Omental fat pad (tissue), 3 donors: ENCODE measurements at regions not wholly inside any gene's neighbourhood (a gene's known extent, or its start where the extent isn't known, plus 50 kb on each side); places are given as distances from the start of the nearest gene placed in this dataset.

ENCODE experiments used
- ATAC-seq: fragments of 150-250 bp; one replicate; pipeline ENCODE4 v1.9.1; 2016; ENCODE audit warnings: mild to moderate bottlenecking, moderate library complexity; ENCODE audit not compliant: low FRiP score
- DNase-seq: peaks from one replicate; pipeline ENCODE4 v3.0.0-alpha.2; 2019; ENCODE audit warnings: low spot score
- TF ChIP-seq, protein P1 (sequence below), 3 donors: fragments of 450-650 bp; IDR thresholded peaks; one replicate each; pipeline ENCODE4 v1.5.1; 2016 to 2017; ENCODE audit warnings: antibody characterized with exemption in 3 of 3, mild to moderate bottlenecking in 3 of 3, moderate library complexity in 2 of 3

DNA sequence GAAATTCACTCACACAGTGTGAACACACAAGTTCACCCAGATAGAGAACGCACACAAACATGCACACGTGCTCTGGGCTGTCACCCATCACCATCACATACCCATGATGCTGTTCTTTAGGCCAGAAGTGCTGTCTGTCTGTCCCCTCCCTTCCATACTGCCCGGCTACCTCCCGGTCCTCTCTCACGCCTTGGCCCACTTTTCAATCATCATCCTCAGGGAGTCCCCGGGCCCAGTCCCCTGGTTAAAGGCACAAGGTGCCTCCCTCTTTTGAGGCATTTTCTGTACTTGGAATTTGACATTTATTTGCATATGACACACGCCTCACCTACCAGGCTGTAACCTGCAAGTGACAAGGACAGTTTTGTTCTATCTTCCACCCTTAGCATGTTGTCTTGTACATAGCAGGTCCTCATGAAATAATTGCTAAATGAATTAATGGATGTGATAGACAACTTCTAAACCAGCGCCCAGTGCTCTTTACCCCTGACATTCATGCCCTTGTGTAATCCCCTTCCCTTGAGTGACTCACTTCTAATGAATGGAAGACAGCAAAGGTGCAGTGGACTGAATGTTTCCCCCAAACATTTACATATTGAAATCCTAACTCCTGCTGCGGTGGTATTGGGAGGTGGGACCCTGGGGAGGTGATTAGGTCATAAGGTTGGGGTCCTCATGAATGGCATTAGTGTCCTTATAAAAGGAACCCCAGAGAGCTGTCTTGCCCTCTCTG is 73.9 kb upstream of the ADPGK start:
- ATAC-seq, result no peak
- TF ChIP-seq, protein P1, sequence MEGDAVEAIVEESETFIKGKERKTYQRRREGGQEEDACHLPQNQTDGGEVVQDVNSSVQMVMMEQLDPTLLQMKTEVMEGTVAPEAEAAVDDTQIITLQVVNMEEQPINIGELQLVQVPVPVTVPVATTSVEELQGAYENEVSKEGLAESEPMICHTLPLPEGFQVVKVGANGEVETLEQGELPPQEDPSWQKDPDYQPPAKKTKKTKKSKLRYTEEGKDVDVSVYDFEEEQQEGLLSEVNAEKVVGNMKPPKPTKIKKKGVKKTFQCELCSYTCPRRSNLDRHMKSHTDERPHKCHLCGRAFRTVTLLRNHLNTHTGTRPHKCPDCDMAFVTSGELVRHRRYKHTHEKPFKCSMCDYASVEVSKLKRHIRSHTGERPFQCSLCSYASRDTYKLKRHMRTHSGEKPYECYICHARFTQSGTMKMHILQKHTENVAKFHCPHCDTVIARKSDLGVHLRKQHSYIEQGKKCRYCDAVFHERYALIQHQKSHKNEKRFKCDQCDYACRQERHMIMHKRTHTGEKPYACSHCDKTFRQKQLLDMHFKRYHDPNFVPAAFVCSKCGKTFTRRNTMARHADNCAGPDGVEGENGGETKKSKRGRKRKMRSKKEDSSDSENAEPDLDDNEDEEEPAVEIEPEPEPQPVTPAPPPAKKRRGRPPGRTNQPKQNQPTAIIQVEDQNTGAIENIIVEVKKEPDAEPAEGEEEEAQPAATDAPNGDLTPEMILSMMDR (IDR thresholded peaks at IDR 0.05), result no peak
- DNase-seq, result no peak

- TF ChIP-seq, protein P1 (IDR thresholded peaks at IDR 0.05), result no peak
- no peak for ATAC-seq
- DNase-seq, result no peak
These were observed 73.0 kb upstream of the ADPGK start for GRCh38 chr15:72856549-72857040.

GRCh38 chr15:72855791-72856190 is 72.2 kb upstream of the ADPGK start:
- ATAC-seq (no peak), DNase-seq (no peak)
- TF ChIP-seq, protein P1 (IDR thresholded peaks at IDR 0.05), result no peak

DNA sequence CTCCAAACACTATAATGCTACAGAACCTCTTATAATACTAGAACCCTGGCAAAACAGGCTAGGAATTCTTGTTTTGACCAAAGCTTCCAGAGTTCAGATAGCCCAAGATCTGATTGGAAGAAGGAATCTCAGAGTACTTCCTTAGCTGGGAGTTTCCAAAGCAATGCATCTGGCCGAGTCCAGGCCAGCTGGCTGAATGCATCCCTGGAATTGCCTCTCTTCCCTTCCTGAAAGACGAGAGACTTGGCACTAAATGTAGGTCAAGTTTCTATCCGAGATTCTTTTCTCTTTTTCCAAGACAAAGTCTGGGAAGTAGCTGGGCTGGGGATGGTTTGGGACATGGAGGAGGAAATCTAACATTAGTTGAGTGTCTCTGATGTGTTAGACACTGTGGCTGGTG is 68.7 kb upstream of the ADPGK start:
- DNase-seq (no peak), ATAC-seq (no peak)
- TF ChIP-seq, protein P1 (IDR thresholded peaks at IDR 0.05), result no peak

DNA sequence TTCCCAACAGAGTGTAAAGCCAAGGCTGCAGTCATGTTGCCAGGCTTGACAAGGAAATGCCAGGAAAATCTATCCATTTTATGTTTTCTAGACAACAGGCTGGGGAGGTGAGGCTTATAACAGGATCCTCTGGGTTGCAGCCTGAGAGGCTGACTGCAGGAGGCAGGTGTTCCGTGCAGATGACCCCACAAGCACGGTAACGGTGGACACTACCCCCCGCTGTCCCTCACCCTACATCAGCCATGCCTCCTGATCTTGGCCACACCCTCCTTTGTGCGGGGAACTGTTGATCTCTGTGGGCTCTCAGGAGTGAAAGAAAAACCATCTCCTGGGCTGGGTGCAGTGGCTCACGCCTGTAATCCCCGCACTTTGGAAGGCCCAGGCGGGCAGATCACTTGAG is 68.0 kb upstream of the ADPGK start:
- ATAC-seq (no peak), DNase-seq (no peak)
- TF ChIP-seq, protein P1 (IDR thresholded peaks at IDR 0.05), result no peak

DNA sequence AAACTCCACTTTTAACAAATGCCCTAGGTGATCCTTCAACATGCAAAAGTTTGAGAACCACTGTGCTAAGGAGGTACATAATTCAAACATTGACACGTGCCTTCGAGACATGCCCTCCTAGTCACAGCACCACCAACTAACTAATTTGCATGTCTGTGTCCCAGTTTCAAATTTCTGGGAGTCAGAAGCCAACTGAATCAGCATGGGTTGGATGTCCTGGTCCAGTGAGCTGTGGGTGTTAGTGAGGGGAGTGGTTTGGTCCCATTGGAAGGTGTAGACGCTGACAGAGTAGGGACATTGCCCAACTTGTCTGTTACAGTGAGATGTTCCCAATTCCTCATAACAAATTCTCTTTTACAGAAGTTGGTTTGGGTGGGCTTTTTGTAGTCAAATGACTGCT is 67.3 kb upstream of the ADPGK start:
- TF ChIP-seq, protein P1 (IDR thresholded peaks at IDR 0.05), result no peak
- DNase-seq, result no peak
- no peak for ATAC-seq

GRCh38 chr15:72847806-72848205 is 64.2 kb upstream of the ADPGK start:
- no peak for DNase-seq
- TF ChIP-seq, protein P1 (IDR thresholded peaks at IDR 0.05), result no peak

More at GRCh38 chr15:72847806-72848205, 64.2 kb upstream of the ADPGK start:
- ATAC-seq, result no peak
